GM21723 (cell line): ENCODE measurements at regions not wholly inside any gene's neighbourhood (a gene's known extent, or its start where the extent isn't known, plus 50 kb on each side); places are given as distances from the start of the nearest gene placed in this dataset.

ENCODE experiments used
- ATAC-seq: cut with Tn5 transposase; IDR thresholded peaks from one replicate; pipeline ENCODE4 v1.9.1; 2021; ENCODE audit warnings: mild to moderate bottlenecking, moderate library complexity; ENCODE audit not compliant: unreplicated experiment

DNA sequence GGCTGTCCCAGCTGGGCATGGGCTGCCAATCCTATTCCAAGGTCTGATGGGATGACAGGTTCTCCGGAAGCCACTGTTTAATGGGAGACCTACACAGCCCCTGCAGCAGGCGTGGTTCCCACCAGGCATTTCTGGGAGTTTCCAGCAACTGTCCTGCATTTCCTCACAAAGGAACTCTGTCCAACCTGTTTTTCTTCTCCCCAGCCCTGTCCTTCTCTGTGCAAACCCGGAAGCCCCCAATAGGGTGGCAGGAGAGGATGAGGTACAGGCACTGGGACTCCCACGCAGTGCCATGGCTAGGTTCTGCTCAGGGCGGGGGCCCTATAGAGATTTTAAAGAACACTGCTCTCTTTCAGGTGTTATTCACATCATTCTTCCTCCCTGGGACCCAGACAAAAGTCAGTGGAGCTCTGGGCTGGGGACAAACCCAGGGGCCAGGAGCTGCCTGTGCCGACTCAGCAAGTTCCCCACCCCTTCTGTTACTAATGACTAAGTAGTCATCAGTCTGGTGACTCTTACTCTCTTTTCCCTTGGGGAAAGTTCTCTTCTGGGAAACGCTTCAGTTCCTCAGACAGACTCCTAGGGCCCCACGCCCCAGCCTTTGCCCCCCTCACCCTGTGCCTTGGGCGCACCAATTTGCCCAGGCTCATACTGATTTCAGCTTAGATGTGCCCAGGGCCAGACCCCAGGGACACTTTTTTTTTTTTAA is 97.7 kb downstream of the CD47 start:
- ATAC-seq = no peak

DNA sequence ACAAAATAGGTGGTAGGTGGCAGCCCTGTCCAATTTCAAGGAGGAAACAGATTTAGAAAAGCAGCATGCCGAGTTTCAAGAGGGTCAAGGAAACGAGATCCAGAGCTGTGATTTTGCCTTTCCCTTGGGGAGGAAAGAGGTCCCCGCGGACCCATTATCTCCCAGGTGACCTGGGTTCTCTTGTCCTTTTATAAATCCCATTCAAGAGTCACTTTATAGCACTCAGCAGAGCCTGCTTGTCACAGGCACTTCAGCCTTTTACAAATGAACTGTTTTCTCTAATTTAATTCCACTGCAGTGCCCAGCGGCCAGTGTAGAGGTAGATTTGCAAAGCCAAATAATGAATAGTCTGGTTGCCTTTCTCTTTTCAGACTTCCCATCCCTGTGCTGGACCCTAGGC is 99.9 kb downstream of the CD47 start:
- no peak for ATAC-seq

GRCh38 chr3:107990433-107990832 is 100.4 kb downstream of the CD47 start:
- no peak for ATAC-seq

GRCh38 chr3:107989661-107990060 is 101.2 kb downstream of the CD47 start:
- ATAC-seq = no peak

- ATAC-seq = no peak
These were observed 102.2 kb downstream of the CD47 start for GRCh38 chr3:107988460-107989175.

DNA sequence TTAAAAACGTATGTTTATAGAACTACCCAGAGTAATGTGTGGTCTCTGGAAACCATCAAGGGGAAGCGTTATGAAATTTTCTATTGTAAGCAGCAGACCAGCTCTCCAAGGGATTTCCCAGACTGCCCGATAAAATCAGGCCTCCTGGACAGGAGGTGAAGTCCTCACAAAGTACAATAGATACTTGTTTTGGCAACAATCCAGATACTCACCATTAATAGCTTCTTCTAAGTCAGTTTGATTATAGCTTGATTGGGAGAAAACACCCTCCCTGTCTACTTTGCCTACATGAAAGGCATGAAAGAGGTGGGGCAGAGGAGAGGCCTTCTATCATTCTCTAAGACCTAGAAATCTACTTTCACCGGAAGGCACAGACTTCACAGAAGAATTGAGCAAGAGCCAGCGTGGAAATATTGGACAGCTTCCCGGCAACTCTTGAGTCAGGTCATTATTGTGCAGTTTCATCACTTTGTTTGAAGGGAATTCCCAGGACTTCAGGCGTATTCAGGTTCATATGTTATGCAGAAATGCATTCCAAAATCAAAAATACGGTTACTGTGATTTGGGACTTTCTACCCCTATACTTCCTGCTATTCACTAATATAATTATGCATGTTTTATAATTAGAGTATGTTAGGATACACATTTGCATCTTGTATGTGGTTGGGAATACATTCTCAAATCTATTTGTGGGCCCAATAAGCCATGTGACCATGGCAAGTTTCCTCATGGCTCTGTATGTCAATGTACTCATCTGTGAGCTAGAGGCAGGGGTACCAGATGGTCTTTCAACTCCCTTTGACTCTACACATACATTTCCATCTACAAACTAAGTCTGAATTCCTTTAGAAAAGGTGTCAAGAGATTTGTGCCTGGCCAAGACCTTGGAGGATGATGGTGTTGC is 103.5 kb downstream of the CD47 start:
- ATAC-seq = no peak

DNA sequence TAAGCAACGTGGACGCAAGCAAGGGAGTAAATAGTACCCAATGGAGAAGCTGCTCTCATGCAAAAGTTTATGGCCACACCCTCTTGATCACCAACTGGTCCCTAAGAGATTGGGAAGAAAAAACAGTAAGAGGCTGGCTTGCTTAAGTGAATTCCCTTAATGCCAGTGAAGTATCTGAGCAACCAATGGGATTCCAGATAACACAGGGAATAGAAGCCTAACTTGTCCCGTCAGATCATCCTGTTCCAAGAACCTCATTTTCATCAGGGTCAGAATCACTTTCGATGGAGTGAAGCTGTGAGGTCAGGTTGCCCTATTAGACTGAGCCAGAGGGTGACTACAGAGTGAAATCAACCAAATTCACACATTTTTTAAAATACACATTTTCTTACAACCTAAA is 104.3 kb downstream of the CD47 start:
- ATAC-seq = no peak

- peak; percentile 96 for ATAC-seq
These were observed 105.3 kb downstream of the CD47 start for GRCh38 chr3:107985496-107985895.

DNA sequence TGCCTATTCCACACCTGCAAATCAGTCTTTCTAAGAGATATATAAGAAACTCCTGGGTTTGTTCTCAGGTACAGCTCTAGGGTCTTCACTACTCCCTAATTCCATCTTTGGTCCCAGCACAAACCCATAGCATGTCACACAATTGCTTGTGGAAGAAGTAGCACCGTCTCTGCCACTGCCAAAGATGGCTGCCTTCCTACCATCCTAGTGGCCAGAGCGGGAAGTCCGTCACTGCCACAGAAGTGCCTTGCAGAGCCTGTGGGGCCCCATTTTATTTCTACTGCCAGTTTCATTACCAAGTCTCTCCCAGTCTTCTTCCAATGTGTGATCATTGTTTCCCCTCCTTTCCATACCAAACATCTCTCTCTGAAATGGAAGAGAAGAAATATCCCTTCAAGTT is 107.6 kb downstream of the CD47 start:
- ATAC-seq = no peak

DNA sequence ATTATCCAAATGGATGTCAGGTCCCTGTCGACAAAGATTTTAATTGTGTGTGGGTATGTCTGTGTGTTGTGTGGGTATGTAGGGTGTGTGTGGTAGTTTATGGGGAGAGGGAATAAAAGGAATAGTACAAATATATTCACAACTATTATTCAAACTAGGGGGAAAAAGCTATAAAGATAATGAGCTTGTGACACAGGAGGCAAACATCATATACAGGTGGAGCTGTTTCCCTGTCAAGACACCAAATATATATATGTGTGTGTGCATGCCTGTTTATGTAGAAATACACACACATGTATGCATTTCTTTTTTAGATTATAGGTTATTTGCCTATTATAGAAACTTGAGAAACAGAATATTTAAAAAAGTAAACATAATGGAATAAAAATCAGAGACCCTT is 108.7 kb downstream of the CD47 start:
- no peak for ATAC-seq

- ATAC-seq = no peak
These were observed 109.2 kb downstream of the CD47 start for GRCh38 chr3:107981471-107982111.

DNA sequence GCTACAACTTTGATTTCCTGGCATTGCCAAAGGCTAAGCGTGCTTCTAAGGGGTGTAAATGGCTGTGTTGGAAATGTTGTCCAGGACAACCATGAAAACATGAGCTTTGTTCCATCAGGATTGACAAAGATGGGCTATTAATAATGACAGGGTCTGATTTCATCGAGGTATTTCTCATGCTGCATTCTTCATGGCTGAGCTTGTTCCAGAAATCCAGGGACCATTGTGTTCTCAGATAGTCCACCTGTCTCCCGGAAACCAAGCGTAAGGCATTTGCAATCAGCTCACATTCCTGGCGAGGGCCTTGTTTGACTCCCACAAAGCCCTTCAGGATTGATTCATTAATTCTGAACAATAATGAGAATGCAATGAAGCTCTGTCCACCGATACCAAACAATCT is 111.3 kb downstream of the CD47 start:
- no peak for ATAC-seq

DNA sequence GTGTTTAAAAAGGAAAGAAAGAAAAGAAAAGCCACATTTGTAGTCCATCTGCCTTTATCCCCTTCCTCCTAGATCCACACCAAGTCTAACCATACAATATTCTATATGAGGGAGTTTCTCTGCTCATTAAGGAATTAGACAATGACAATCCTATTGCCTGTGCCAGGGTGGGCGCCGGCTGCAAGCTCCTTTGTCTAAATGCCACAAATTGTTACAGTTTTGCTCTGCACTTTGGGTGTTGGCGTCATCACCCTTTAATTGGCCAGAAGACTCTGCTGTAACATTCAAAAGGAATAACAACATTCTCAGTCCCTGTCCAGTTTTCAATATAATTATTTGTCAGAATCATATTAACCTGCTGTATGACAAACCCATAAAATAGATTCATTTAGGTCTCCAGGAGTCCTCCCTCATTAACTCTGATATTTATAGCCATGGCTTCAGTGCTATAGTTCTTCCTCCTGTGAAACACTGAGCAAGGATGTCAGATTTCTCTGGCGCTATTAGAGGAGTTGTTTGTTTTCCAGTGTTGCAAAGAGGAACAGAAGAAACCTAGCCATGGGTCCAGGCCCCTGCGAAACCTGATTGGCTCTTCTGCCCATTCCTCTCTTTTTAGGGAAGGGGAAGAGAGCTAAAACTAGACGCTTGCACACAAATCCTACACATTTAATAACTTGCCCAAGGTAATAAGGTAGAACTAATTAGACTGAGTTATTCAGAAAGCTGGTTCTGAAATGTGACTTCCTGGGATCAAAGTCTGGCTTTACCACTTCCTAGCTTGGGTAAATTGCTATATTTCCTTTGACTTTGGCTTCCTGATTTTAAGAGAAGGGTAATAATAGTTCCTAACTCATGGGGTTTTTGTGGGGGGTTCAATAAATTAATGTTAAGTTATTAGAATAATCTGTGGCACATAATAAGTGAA is 112.4 kb downstream of the CD47 start:
- no peak for ATAC-seq

GRCh38 chr3:107977221-107978130 is 113.4 kb downstream of the CD47 start:
- ATAC-seq = no peak

DNA sequence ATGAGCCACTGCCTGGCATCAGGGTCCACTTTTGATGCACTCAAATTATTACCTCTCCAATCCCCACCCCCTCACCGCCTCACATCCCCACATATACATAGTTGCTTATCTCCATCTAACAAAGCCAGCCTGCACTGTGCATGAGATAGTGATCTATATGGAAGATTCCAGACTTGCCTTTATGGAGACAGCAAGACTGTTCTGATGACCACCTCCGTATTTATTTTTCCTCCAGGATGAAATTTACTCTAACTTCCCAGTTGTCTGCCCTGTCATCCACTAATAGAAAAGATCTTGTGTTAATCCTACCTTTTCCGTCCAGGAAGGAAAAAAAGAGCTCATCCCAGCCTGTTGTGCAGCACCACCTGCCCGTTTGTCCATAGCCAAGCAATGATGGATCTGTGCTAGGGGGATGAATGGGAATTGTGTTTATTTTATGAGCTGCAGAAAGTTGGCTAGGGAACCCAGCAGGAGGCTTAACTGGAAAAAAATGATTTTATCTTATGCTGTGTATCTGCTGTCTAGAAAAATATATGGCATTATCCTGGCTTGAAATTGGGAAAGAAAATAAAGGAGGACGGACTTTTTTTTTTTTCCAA is 114.5 kb downstream of the CD47 start:
- no peak for ATAC-seq

DNA sequence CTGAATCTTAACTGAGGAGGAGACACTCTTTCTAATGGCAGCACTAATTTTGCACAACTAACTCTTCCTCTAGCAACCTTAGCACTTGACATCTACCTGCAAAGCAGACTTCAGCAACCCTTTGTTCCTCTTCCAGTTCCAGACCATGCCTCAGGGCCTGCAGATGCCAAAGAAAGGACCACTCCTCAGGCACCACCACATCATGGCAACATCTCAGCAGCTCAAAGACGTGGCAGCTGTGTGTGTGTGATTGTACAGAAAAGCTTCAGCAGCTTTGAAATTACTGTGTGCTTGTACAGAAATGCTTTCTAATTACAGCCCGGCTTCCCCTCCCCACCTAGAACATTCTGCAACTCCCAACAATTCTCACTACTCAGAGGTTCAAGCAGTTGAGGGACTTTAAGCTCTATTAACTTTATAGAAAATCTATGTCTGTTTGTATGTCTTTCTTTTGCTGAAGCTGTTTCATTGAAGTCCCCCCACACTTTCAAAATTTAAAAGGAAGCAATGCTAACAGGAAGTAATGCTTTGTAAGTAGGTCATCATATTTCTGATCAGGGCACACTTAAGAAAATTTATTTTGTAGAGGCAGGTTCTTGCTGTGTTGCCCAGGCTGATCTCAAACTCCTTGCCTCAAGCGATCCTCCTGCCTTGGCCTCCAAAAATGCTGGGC is 115.2 kb downstream of the CD47 start:
- ATAC-seq = no peak

DNA sequence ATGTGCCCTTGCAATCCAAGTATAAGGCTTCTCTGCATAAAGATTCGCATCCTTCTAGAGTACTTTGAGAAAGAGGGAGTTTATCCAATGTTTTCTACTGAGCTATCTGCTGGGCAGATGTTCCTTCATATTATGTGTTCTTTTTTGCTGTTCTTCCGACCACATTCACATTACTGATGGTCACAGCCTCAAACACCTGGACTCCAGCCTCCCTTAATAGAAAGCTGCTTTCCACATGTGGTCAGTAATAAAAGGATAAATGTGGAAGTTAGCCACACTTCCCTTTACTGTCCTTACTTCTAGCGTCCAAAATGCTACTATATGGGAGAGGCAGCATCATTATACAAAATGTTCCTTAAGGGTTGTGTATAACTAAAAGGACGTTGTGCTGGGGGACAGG is 116.9 kb downstream of the CD47 start:
- no peak for ATAC-seq

DNA sequence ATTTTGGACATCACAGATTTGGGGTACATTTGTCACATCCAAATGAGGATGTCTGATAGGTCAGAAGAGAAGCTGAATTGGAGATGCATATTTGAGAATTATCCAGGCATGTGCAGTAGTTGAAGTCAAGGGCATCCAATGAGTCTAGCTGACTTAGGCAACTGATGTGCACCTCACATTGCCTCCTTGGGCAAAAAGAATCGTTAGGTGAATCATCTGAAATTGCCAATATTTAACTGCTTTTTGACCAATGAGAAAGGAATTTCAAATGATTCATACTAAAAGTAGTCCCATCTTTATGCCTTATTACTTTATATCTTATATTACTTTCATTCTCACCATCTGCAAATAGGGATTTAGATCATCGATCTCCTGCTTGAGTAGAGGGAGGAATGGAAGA is 117.7 kb downstream of the CD47 start:
- ATAC-seq = no peak
